Left ventricle myocardium superior (tissue), 1 donor: ENCODE measurements at regions not wholly inside any gene's neighbourhood (a gene's known extent, or its start where the extent isn't known, plus 50 kb on each side); places are given as distances from the start of the nearest gene placed in this dataset.
"Not testable (repeated sequence)": the region's sequence is repeated elsewhere in the genome, so short reads cannot be mapped to it uniquely, and the experiment has no call there.

Source experiments
- ATAC-seq: fragments of 200-7000 bp; cut with Tn5 transposase; one replicate; pipeline ENCODE4 v1.9.1; 2020; ENCODE audit warnings: mild to moderate bottlenecking, moderate library complexity
- DNase-seq: peaks from one replicate; pipeline ENCODE4 v3.0.0-alpha.2; 2020
- intact Hi-C: fragments of 100-400 bp; cut with micrococcal nuclease; formaldehyde crosslinking; loops from one replicate; pipeline ENCODE4 v1.11.0; 2022
- donor health status: DM: no; HTN: yes; CAD: no; lungs with severe emphysema.

- ATAC-seq = no peak
- intact Hi-C loops = no loop called here
- no peak for DNase-seq
Measured at GRCh38 chr6:168197636-168198301, 118.8 kb upstream of the FRMD1 start.

DNA sequence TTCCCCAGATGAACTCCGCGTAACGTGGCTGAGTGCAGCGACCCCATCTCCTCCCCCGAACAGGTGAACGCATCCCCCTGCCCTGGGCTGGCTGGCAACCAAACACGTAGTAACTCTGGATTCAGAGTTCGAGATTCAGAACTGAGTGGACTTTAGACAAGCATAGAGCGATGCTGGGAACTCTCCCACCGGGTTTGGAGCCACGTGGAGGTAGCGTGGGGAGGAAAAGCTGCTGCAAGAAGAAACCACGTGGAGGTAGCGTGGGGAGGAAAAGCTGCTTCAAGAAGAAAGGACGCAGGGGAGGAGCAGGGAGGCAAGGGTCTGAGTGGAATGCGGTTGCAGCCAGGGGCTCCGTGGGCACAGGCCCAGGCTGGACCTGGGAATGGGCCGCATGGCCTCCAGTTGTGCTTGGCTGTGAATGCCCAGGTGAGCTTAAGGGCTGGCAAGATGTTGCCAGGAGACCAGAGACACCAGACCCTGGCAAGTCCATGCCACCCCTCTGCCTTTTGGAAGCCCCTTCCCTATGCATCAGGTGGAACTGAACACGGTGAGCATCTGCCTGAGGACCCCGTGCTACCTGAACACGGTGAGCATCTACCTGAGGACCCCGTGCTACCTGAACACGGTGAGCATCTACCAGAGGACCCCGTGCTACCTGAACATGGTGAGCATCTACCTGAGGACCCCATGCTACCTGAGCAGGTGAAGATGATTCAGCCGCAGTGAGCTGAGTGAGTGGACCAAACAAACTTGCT lies 118.0 kb upstream of the FRMD1 start:
- DNase-seq = no peak

DNA sequence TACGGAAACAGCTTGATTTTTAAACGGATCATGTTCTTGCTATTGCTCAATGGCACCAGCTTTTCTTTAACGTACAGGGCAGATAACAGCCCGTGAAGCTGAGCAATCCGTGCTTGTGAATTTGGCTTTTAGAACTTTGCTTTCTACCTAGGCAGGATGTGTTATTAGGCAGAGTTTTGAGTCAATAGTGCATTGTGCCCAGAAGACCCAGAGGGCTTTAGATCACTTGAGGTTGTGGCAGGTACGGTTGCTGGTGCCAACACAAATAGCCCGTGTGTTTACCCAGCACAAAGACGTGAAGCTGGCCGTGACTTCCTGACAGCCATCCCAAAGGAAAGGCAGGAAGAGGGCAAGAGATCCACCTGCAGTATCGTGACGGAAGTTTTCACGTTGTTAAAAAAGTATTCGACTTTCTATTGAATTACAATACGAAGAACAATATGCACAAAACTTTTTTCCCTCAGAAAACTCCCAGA lies 117.4 kb upstream of the FRMD1 start:
- intact Hi-C loops = no loop called here
- DNase-seq (no peak), ATAC-seq (no peak)

More for the DNA sequence above, 118.0 kb upstream of the FRMD1 start:
- intact Hi-C loops = no loop called here
- no peak for ATAC-seq

DNA sequence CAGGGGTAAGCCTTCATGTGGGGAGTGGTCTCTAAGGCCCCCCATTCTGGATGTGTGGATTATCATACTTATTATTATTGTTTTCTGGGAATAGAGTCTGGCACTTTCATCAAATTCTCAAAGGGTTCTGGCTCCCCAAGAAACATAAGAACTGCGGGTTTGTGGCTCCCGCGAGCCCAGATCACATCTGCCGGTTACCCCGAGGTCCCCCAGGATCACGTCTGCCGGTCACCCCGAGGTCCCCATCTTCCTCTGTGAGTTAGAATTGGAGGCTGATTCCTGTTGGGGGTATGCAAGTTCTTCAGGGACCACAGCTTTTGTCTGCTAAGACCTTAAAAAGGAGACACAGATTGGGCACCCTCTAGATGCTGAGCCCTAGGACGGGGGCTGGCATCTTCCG lies 116.7 kb upstream of the FRMD1 start:
- no peak for DNase-seq
- ATAC-seq = no peak
- intact Hi-C loops = no loop called here

- ATAC-seq = no peak
- intact Hi-C loops = no loop called here
- DNase-seq = no peak
Measured at GRCh38 chr6:168194732-168195567, 115.9 kb upstream of the FRMD1 start.

DNA sequence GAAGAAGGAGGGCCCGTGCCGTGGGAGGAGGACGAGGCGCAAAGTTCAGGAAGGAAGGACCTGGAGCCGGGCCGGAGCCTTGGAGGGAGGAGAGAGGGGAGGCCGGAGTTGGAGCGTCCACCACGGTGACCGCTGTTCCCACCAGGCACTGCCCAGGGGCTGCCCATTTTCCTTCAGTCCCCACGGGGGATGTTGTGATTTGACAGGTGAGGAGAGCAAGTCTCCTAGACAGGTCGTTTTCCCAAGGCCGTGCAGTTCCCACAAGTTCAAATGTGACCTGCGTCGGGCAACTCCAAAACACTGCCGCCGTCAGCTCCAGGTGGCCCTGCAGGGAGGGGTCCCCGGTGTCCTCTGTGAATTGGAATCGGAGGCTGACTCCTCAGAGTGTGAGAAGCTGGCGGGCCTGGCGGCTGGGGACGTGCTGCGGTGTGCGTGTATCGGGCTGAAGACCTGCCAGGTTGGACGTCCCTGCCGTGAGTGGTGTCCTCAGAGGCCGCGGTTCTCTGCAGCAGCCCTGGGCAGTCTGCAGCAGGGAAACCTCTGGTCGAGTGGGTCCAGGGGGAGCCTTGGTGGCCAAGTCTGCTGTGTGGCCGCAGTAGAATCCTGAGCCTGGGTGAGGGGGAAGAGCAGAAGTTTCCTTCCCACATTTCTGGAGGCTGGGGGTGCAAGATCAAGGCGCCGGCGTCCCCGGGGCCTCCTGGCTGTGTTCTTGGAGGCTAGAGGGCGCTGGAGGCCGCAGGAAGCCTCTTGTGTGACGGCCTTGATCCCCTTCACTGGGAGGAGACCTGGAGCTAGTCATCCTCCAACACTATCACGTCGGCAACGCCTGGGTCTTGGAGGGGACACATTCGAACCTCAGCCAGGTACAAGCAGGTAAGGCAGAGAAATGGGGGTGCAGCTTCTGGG lies 115.1 kb upstream of the FRMD1 start:
- no peak for DNase-seq
- no peak for ATAC-seq
- intact Hi-C loops = no loop called here

DNA sequence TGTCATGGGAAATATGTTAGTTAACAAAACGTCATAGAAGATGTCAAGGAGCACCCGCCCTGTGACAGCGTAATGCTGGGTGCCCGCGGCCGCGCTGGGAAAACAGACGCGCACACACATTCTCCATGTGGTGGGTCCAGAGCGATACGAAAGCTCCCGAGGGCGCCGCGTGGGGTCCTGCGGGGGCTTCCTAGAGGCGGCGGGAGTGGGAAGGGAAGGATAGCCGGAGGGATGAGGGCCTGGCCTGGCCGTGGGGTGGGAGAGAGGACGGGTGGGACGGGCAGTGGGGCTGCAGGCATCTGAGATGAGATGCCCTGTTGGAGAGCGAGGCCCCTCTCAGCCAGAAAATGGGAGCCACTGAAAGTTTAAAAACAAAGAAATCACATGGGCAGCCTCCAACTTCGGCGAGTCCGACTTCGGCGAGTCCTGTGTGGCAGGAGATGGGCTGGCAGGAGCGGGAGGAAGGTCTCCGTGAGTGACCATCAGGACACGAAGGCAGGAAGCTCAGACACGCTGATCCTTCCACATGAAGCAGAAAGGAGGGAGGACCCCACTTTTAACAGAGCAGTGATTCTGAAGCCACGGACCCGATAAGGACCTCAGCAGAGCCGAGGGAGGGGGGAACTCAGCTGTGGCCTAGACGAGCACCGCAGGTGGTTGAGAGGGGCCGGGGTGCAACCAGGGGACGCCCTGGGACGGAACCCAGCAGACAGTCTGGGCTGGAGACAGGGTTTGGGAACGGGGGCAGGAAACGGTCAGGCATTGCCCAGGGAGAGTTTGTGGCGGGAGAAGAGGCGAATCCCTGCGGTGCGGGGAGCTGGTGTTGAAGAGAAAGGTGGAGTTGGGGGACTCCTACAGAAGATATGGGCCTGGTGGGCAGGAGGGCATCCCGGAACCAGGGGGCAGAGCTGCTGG lies 114.1 kb upstream of the FRMD1 start:
- intact Hi-C loops = no loop called here
- DNase-seq (no peak), ATAC-seq (no peak)

DNA sequence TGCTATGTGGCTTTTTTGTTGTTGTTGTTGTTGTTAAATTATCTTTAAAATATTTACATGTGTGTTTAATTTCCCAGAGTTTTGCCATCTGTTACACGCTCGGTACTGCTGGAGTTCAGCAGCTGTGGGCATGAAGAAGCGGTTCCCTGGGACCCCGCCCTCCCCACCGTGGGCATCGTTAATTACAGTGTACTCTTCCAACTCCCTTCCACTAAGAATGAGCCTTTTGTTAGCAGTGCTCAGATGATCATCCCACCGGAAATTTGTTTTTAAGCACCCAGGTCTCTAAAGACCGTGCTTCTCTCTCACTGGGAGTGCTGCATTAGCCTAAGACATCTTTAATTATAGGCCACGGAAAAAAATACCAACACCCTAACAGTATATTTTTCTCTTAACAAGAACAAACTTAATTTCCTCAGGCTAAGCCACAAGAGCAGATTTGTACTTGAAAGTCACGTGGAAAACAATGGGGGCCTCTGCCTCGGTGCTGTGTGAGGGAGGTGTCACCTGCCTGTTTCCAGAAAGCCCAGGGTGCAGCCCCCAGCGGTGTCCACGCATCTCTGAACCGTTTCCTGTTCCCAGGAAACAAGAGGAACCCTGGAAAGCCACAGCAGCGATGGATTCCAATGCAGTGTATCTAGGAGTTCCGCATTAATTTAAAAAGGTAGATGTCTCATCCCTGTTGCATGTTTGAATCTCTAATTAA lies 113.3 kb upstream of the FRMD1 start:
- DNase-seq = no peak
- intact Hi-C loops = no loop called here
- no peak for ATAC-seq

- no peak for ATAC-seq
- no peak for DNase-seq
- intact Hi-C loops = no loop called here
Measured at GRCh38 chr6:168190646-168191443, 111.8 kb upstream of the FRMD1 start.

GRCh38 chr6:168190014-168190405 lies 111.0 kb upstream of the FRMD1 start:
- DNase-seq (no peak), ATAC-seq (no peak)
- intact Hi-C loops = no loop called here

GRCh38 chr6:168189200-168190013 lies 110.4 kb upstream of the FRMD1 start:
- no peak for ATAC-seq
- intact Hi-C loops = no loop called here
- no peak for DNase-seq

DNA sequence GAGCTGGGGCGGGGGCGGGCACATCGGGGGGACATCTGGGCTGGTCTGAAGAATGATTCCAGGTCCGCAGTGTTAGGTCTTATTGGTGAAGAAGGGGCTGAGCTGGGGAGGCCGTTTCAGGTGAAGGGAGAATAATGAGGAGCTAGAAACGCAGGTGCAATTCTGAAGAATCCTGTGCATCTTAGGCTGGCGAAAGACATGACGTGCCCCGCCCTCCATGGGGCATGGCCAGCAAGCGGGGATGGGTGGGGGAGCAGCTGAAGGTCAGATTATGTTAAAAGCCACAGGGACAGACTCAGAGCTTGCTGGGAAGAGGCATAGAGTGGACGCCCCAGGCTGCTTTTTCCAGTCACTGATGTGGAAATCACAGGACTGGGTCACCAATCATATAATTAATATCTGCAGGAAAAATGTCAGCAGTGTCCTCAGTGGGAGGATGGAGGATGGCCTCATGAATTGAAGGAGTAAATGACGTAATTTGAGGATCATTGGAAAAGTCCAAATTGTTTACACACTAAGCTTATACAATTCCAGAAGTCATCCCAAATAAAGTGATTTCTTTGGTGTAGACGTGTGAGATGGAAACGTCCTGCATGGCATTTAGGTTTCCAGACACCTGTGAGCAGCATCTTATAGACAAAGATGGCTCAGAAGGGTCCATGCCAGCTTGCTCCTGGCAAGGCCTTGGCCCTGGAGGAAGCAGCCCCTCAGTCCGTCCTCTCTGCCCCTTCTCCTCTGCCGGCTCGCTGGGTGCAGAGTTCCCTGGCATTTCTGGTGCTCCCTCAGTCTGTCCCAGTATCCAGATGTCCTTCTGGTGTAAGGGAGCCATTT lies 109.6 kb upstream of the FRMD1 start:
- intact Hi-C loops = no loop called here
- DNase-seq = no peak
- no peak for ATAC-seq

DNA sequence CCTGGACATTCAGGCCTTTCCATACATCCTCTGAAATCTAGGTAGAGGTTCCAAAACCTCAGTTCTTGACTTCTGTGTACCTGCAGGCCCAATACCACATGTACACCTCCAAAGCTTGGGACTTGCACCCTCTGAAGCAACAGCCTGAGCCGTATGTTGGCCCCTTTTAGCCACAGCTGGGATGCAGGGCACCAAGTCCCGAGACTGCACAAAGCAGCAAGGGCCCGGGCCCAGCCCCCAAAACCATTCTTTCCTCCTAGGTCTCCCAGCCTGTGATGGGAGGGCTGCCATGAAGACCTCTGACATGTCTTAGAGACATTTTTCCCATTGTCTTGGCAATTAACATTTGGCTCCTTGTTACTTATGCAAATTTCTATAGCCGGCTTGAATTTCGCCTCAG lies 107.4 kb upstream of the FRMD1 start:
- no peak for DNase-seq
- intact Hi-C loops = no loop called here

GRCh38 chr6:168186018-168186417 lies 107.0 kb upstream of the FRMD1 start:
- ATAC-seq, intact Hi-C loops, DNase-seq: not testable (repeated sequence)

More for the DNA sequence above, 107.4 kb upstream of the FRMD1 start:
- no peak for ATAC-seq

DNA sequence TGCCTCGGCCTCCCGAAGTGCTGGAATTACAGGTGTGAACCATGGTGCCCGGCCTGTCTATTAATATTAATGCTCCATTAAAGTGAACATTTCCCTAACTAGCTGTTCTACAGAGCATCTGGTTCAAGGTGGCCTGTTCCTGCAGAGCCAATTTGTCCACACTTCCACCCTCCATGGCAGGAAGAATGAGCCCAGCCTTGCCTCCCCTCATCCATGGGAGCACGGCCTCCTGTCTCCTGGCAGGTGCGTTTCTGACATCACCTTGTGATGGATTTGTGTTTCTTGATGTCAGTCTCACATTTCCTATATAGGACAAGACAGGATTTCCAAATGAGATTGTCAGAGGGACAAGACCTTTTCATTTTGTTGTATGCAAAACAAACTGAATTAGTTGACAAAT lies 105.7 kb upstream of the FRMD1 start:
- no peak for DNase-seq
- intact Hi-C loops = no loop called here
- ATAC-seq = no peak
